ENCODE measurements at regions not wholly inside any gene's neighbourhood (a gene's known extent, or its start where the extent isn't known, plus 50 kb on each side); places are given as distances from the start of the nearest gene placed in this dataset.

DNA sequence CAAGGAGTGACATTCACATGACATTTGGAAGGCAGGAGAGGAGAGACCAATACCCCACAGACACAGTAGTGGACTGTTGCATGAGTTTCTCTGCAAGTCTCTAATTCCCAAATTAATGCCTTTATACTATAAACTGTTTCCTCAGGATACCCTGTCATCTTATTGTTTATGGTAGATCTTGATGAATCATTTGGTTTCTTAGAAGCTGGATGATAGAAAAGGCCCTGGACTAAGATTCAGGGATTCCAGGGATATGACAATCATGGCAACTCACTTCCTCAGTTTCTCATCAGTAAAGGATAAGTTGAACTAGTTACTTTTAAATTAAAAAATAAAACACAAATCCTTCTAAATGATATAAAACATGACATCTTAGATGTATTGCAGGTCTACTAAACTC is 292.5 kb downstream of the TDRD15 start:
- H3K4me3 ChIP-seq (ENCODE audit: low read depth in 1 of 5, low read length in 5 of 5), result no peak overlapping the region
- H3K36me3 ChIP-seq (ENCODE audit: control insufficient read depth in 5 of 5, insufficient read depth in 5 of 5, low read length in 5 of 5), result no peaks in the 10 kb centered on the region

DNA sequence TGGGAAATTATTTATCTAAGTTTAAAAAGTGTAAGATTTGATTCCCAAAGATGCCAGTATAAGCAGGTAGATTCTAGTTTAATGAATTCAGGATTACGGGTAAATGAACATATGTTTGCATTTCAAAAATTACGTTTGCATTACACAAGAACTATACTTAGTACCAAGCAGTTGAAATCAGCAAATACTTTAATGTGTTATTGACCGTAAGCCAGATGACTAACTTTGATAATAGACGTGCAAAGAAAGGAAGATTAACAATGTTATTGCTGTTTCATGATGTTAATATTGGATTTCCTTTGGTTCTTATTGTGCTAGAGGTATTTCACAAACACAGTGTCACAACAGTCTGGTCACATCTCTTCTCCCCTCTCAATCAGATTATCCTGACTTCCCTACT is 294.7 kb downstream of the TDRD15 start:
- no peak overlapping the region for H3K27ac ChIP-seq (ENCODE audit: low read depth, low read length)
- no peaks in the 10 kb centered on the region for H3K36me3 ChIP-seq (ENCODE audit: control insufficient read depth in 5 of 5, insufficient read depth in 5 of 5, low read length in 5 of 5)
- peaks cover 0 to 3% (median 0%) of the 10 kb centered on the region in 5 donors for H3K9me3 ChIP-seq (ENCODE audit: control insufficient read depth in 5 of 5, low read length in 5 of 5)
- no peak overlapping the region for H3K9ac ChIP-seq (ENCODE audit: low read length in 5 of 5)
- H3K27me3 ChIP-seq (ENCODE audit: control insufficient read depth in 5 of 5, insufficient read depth in 4 of 5, low read length in 5 of 5), result no peaks in the 10 kb centered on the region
- no peaks in the 10 kb centered on the region for H3K4me1 ChIP-seq (ENCODE audit: control insufficient read depth in 5 of 5, insufficient read depth in 5 of 5, low read length in 5 of 5)
- H3K4me3 ChIP-seq (ENCODE audit: low read depth in 1 of 5, low read length in 5 of 5), result no peak overlapping the region

More for the DNA sequence above, 292.5 kb downstream of the TDRD15 start:
- H3K9ac ChIP-seq (ENCODE audit: low read length in 5 of 5), result no peak overlapping the region
- no peak overlapping the region for H3K27ac ChIP-seq (ENCODE audit: low read depth, low read length)
- no peaks in the 10 kb centered on the region for H3K27me3 ChIP-seq (ENCODE audit: control insufficient read depth in 5 of 5, insufficient read depth in 4 of 5, low read length in 5 of 5)
- no peaks in the 10 kb centered on the region for H3K9me3 ChIP-seq (ENCODE audit: control insufficient read depth in 5 of 5, low read length in 5 of 5)
- H3K4me1 ChIP-seq (ENCODE audit: control insufficient read depth in 5 of 5, insufficient read depth in 5 of 5, low read length in 5 of 5), result no peaks in the 10 kb centered on the region

DNA sequence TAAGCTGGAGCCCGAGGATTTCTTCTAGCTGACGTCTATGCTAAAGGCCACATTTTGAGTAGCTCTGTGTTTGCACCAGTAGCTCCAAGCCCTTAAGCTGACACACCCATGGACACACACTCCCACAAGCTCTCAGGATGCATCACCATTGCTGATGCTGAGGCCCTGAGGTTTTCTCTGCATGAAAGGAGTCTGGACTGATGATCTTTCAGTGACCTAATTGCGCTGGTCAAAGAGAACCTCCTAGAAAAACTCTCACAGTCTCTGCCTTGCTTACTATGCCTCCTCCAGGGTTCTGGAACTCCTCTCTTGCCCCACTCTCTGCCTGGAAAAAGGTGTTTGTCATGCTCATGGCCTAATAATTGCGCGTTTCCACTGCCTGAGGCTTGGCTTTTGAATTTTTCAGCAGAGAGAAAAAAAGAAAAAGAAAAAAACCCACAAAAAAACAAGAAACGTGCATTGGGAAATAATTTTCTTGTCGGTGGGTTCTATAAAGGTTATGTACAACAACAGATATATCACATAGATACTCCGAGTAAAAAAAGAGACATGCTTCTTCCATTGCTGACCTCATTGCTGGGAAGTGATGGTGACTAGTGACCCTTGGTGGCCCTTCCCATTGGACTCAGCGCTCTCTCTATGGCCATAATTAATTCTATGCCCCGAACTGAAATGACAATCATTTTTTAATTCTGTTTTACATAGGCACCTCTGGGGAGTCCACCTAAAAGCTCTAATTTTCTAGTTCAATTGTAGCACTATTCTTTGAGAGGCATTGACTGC is 297.0 kb downstream of the TDRD15 start:
- H3K9ac ChIP-seq (ENCODE audit: low read length in 5 of 5), result no peak overlapping the region
- peaks cover 0 to 3% (median 0%) of the 10 kb centered on the region in 5 donors for H3K9me3 ChIP-seq (ENCODE audit: control insufficient read depth in 5 of 5, low read length in 5 of 5)
- H3K27ac ChIP-seq (ENCODE audit: low read depth, low read length), result no peak overlapping the region
- no peaks in the 10 kb centered on the region for H3K36me3 ChIP-seq (ENCODE audit: control insufficient read depth in 5 of 5, insufficient read depth in 5 of 5, low read length in 5 of 5)
- H3K4me1 ChIP-seq (ENCODE audit: control insufficient read depth in 5 of 5, insufficient read depth in 5 of 5, low read length in 5 of 5), result no peaks in the 10 kb centered on the region
- H3K27me3 ChIP-seq (ENCODE audit: control insufficient read depth in 5 of 5, insufficient read depth in 4 of 5, low read length in 5 of 5), result no peaks in the 10 kb centered on the region
- no peak overlapping the region for H3K4me3 ChIP-seq (ENCODE audit: low read depth in 1 of 5, low read length in 5 of 5)

DNA sequence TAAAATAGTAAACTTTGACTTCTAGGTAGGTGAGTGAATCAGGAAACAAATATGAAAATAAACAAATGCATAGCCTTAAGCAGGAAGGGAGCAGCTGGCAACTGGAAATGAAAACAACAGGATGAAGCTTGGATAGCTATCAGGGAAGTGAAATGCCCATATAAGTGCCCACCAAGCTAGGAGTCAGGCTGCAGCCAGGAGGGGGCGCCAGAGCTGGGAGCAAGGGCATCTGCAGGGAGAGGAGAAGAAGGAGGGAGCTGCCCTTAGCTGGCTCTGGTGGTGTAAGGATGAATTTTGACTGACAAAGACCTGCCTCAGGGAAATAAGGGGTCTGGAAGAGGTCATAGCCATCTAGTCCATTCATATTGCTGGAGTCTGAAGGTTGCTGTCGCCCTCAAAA is 298.3 kb downstream of the TDRD15 start:
- Histone ChIP-seq H3K27ac (ENCODE audit: low read depth, low read length) (no peak overlapping the region), H3K36me3 (ENCODE audit: control insufficient read depth in 5 of 5, insufficient read depth in 5 of 5, low read length in 5 of 5) (no peaks in the 10 kb centered on the region), H3K4me3 (ENCODE audit: low read depth in 1 of 5, low read length in 5 of 5) (no peak overlapping the region), H3K9me3 (ENCODE audit: control insufficient read depth in 5 of 5, low read length in 5 of 5) (peaks cover 0 to 3% (median 0%) of the 10 kb centered on the region in 5 donors), H3K9ac (ENCODE audit: low read length in 5 of 5) (no peak overlapping the region), H3K27me3 (ENCODE audit: control insufficient read depth in 5 of 5, insufficient read depth in 4 of 5, low read length in 5 of 5) (no peaks in the 10 kb centered on the region), H3K4me1 (ENCODE audit: control insufficient read depth in 5 of 5, insufficient read depth in 5 of 5, low read length in 5 of 5) (no peaks in the 10 kb centered on the region)

DNA sequence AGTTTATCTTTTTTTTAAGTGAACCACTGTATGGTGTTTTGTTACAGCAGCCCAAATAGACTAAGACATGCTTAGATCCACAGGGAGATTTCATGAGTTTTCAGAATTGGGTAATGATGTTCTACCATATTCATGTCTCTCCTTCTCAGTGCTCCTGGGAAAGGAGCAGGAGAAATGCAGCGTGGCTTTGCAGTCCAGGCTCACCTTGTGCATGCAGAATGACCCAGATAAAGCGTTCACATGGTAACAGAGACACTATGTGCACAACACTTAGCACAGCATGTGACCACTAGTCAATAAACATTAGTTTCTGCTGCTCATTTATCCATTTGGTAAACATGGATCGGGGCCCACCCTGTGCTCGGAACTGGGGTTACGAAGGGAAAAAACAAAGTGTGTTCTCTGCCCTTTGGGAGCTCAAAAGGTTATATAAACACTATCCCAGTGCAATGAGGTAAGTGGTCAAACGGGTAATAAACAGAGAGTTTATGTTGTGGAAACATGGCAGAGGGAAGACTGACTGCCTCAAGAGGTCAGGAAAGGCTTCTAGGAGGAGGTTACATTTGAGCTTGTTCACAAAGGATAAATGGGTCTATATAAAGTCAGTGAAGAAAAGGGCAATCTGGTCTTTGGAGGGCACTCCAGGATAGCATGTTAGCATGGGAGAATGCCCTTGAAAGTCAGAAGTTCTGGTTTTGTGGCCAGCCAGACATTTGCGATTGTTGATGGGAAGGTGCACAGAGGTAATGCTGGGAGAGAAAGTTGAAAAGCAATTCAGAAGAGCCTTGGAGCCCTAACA is 299.2 kb downstream of the TDRD15 start:
- Histone ChIP-seq H3K4me1 (ENCODE audit: control insufficient read depth in 5 of 5, insufficient read depth in 5 of 5, low read length in 5 of 5) (no peaks in the 10 kb centered on the region), H3K9me3 (ENCODE audit: control insufficient read depth in 5 of 5, low read length in 5 of 5) (peaks cover 0 to 3% (median 0%) of the 10 kb centered on the region in 5 donors), H3K27me3 (ENCODE audit: control insufficient read depth in 5 of 5, insufficient read depth in 4 of 5, low read length in 5 of 5) (no peaks in the 10 kb centered on the region), H3K27ac (ENCODE audit: low read depth, low read length) (no peak overlapping the region), H3K36me3 (ENCODE audit: control insufficient read depth in 5 of 5, insufficient read depth in 5 of 5, low read length in 5 of 5) (no peaks in the 10 kb centered on the region), H3K4me3 (ENCODE audit: low read depth in 1 of 5, low read length in 5 of 5) (no peak overlapping the region), H3K9ac (ENCODE audit: low read length in 5 of 5) (no peak overlapping the region)

DNA sequence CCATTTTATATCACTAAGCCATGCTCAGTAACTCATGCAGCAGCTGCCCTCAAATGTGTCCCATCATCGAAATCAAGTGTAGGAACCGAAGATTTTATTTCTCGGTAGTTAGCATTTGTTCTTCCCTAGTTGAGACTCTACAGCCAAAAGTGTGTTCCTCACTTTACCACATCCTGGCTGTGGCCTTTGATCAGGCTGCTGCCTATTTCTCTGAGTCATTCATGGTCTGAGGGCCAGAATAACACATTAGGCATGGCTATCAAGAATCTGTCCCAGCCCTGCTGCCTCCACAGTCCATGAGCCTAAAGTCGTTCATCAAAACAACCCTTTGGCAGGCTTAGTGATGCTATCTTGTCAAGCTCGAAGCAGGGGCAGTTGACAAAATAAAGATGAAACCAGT is 300.1 kb downstream of the TDRD15 start:
- Histone ChIP-seq H3K9me3 (ENCODE audit: control insufficient read depth in 5 of 5, low read length in 5 of 5) (peaks cover 0 to 3% (median 0%) of the 10 kb centered on the region in 5 donors), H3K27me3 (ENCODE audit: control insufficient read depth in 5 of 5, insufficient read depth in 4 of 5, low read length in 5 of 5) (no peaks in the 10 kb centered on the region), H3K4me3 (ENCODE audit: low read depth in 1 of 5, low read length in 5 of 5) (no peak overlapping the region), H3K27ac (ENCODE audit: low read depth, low read length) (no peak overlapping the region), H3K4me1 (ENCODE audit: control insufficient read depth in 5 of 5, insufficient read depth in 5 of 5, low read length in 5 of 5) (no peaks in the 10 kb centered on the region), H3K9ac (ENCODE audit: low read length in 5 of 5) (no peak overlapping the region), H3K36me3 (ENCODE audit: control insufficient read depth in 5 of 5, insufficient read depth in 5 of 5, low read length in 5 of 5) (no peaks in the 10 kb centered on the region)

DNA sequence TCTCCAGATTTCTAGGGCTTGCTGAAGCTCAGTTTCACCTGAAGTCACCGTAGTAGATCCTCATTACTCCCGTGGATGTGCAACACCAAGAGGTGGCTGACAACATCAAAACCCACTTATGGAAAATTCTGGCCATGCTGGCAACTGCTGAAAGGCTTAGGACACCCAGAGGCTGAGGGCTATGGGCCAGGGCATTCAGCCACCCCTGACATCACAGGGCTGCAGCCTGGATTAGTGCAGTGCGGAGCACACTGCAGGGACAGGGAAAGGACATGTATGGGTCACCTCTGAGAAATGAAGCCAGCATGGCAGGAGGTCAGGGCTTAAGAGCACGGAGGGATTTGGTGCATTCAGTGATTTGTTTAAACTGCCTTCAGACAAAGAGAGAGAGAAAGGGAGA is 300.6 kb downstream of the TDRD15 start:
- Histone ChIP-seq H3K9me3 (ENCODE audit: control insufficient read depth in 5 of 5, low read length in 5 of 5) (peaks cover 0 to 3% (median 0%) of the 10 kb centered on the region in 5 donors), H3K27me3 (ENCODE audit: control insufficient read depth in 5 of 5, insufficient read depth in 4 of 5, low read length in 5 of 5) (no peaks in the 10 kb centered on the region), H3K4me3 (ENCODE audit: low read depth in 1 of 5, low read length in 5 of 5) (no peak overlapping the region), H3K36me3 (ENCODE audit: control insufficient read depth in 5 of 5, insufficient read depth in 5 of 5, low read length in 5 of 5) (no peaks in the 10 kb centered on the region), H3K4me1 (ENCODE audit: control insufficient read depth in 5 of 5, insufficient read depth in 5 of 5, low read length in 5 of 5) (no peaks in the 10 kb centered on the region), H3K27ac (ENCODE audit: low read depth, low read length) (no peak overlapping the region), H3K9ac (ENCODE audit: low read length in 5 of 5) (no peak overlapping the region)

DNA sequence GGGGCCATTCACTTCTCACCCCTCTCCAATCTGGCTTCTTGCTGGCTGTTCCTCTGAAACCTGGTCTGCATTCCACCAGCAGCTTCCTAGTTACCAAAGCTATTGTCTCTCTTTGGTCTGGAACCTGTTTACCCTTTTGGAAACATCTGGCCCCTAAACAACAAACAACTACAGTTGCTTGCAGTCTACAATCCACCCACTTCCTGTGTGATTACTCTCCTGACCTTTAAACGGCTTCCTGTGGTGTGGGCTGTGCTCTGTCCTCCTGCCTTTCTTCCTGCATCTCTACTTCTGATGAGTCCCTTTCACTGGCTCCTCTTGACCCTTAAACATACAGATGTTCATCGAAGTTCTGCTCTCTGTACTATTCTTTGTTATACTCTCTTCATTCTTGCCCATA is 303.8 kb downstream of the TDRD15 start:
- Histone ChIP-seq H3K27ac (ENCODE audit: low read depth, low read length) (no peak overlapping the region), H3K27me3 (ENCODE audit: control insufficient read depth in 5 of 5, insufficient read depth in 4 of 5, low read length in 5 of 5) (no peaks in the 10 kb centered on the region), H3K9ac (ENCODE audit: low read length in 5 of 5) (no peak overlapping the region), H3K9me3 (ENCODE audit: control insufficient read depth in 5 of 5, low read length in 5 of 5) (no peaks in the 10 kb centered on the region), H3K4me1 (ENCODE audit: control insufficient read depth in 5 of 5, insufficient read depth in 5 of 5, low read length in 5 of 5) (no peaks in the 10 kb centered on the region), H3K36me3 (ENCODE audit: control insufficient read depth in 5 of 5, insufficient read depth in 5 of 5, low read length in 5 of 5) (no peaks in the 10 kb centered on the region), H3K4me3 (ENCODE audit: low read depth in 1 of 5, low read length in 5 of 5) (no peak overlapping the region)

DNA sequence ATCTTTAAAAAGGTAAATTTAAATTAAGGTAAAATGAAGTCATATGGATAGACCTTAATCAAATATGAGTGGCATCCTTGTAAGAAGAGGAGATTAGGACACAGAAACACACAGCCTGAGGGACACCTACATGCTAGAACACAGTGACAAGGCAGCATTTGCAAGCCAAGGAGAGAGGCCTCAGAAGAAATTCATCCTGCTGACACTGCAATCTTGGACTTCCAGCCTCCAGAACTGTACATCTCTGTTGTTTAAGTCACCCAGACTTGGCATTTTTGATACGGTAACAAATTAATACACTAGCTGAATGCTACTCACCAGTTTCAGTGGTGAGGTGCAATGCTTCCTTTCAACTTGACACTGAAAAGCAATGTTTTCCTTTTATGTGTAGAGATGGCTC is 305.0 kb downstream of the TDRD15 start:
- H3K36me3 ChIP-seq (ENCODE audit: control insufficient read depth in 5 of 5, insufficient read depth in 5 of 5, low read length in 5 of 5), result no peaks in the 10 kb centered on the region
- H3K9ac ChIP-seq (ENCODE audit: low read length in 5 of 5), result no peak overlapping the region
- H3K27me3 ChIP-seq (ENCODE audit: control insufficient read depth in 5 of 5, insufficient read depth in 4 of 5, low read length in 5 of 5), result no peaks in the 10 kb centered on the region
- H3K4me1 ChIP-seq (ENCODE audit: control insufficient read depth in 5 of 5, insufficient read depth in 5 of 5, low read length in 5 of 5), result no peaks in the 10 kb centered on the region
- H3K27ac ChIP-seq (ENCODE audit: low read depth, low read length), result no peak overlapping the region
- H3K9me3 ChIP-seq (ENCODE audit: control insufficient read depth in 5 of 5, low read length in 5 of 5), result no peaks in the 10 kb centered on the region
- H3K4me3 ChIP-seq (ENCODE audit: low read depth in 1 of 5, low read length in 5 of 5), result no peak overlapping the region

DNA sequence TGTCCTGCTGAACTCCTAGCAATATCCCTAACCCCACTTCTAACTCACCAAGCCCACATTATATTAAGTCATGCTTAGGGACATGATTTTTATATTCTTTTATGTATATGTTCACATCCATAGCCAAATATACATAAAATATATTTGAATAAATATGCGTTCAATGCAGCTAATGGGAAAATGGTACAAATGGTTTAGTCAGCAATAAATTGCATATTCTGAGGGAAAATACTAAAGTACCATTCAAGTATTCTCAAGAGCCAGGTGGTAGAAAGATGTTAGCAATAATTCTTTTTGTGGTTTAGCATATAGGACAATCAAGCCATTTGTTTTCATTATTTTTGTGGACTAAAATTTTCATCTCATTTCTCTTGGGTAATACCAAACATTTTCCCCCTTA is 306.0 kb downstream of the TDRD15 start:
- no peaks in the 10 kb centered on the region for H3K9me3 ChIP-seq (ENCODE audit: control insufficient read depth in 5 of 5, low read length in 5 of 5)
- H3K4me1 ChIP-seq (ENCODE audit: control insufficient read depth in 5 of 5, insufficient read depth in 5 of 5, low read length in 5 of 5), result no peaks in the 10 kb centered on the region
- H3K9ac ChIP-seq (ENCODE audit: low read length in 5 of 5), result no peak overlapping the region
- H3K36me3 ChIP-seq (ENCODE audit: control insufficient read depth in 5 of 5, insufficient read depth in 5 of 5, low read length in 5 of 5), result no peaks in the 10 kb centered on the region
- H3K4me3 ChIP-seq (ENCODE audit: low read depth in 1 of 5, low read length in 5 of 5), result no peak overlapping the region
- no peak overlapping the region for H3K27ac ChIP-seq (ENCODE audit: low read depth, low read length)
- no peaks in the 10 kb centered on the region for H3K27me3 ChIP-seq (ENCODE audit: control insufficient read depth in 5 of 5, insufficient read depth in 4 of 5, low read length in 5 of 5)
